ENCODE measurements at regions not wholly inside any gene's neighbourhood (a gene's known extent, or its start where the extent isn't known, plus 50 kb on each side); places are given as distances from the start of the nearest gene placed in this dataset.

DNA sequence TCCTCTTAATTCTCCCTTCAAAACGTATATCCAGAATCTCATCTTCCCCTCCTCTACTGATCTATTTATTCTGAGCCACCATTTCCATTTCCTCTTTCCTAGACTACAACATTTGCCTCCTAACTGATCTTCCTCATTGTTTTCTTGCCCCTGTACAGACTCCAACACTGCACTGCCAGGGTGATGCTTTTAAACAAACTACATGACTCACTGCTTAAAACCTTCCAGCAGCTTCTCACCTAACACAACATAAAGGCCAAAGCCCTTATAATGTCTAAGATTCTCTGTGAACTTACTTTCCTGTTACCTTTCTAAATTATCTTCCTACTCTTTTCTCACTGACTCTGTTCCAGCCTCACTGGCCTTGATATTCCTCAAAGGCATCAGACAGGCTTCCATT is 161.0 kb upstream of the HS3ST1 start:
- no TSS peak for BruUV-seq (replicated peaks)
- H3K27me3 Mint-ChIP-seq (ENCODE audit: insufficient read depth, unreplicated experiment): no peaks in the 10 kb centered on the region
- no peak for DNase-seq

DNA sequence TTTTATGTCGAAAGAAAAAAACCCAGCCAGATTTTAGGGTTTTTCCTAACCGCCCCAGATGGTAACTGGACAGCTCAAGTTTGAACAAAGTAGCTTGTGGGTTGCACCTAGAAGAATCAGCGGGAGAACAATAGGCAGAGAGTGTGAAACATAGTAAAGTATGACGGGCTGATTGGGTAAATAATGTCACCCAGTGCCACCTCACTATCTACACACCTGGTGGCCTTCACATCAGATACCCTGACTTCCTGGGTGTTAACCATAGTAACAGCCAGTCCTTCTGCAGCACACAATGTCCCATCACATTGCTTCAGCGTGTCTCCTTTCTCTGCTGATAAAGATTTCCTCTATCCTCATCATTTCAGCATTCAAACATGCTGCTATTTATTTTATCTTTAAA is 159.1 kb upstream of the HS3ST1 start:
- no peaks in the 10 kb centered on the region for H3K9me3 Mint-ChIP-seq (ENCODE audit: unreplicated experiment)
- no peak overlapping the region for H3K4me3 Mint-ChIP-seq (ENCODE audit: unreplicated experiment)
- TF ChIP-seq, protein P1, sequence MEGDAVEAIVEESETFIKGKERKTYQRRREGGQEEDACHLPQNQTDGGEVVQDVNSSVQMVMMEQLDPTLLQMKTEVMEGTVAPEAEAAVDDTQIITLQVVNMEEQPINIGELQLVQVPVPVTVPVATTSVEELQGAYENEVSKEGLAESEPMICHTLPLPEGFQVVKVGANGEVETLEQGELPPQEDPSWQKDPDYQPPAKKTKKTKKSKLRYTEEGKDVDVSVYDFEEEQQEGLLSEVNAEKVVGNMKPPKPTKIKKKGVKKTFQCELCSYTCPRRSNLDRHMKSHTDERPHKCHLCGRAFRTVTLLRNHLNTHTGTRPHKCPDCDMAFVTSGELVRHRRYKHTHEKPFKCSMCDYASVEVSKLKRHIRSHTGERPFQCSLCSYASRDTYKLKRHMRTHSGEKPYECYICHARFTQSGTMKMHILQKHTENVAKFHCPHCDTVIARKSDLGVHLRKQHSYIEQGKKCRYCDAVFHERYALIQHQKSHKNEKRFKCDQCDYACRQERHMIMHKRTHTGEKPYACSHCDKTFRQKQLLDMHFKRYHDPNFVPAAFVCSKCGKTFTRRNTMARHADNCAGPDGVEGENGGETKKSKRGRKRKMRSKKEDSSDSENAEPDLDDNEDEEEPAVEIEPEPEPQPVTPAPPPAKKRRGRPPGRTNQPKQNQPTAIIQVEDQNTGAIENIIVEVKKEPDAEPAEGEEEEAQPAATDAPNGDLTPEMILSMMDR (IDR thresholded peaks at IDR 0.05; ENCODE audit: insufficient read depth in 1 of 2, low read depth in 1 of 2, low read length in 1 of 2, severe bottlenecking in 1 of 2, unreplicated experiment in 1 of 2): no peak
- Histone ChIP-seq H3K4me3 (ENCODE audit: low read depth, low read length) (no peak overlapping the region), H3K4me1 (no peaks in the 10 kb centered on the region), H3K27me3 (replicated peaks; ENCODE audit: control insufficient read depth, insufficient read depth, low read length) (no peaks in the 10 kb centered on the region), H3K36me3 (ENCODE audit: control insufficient read depth, insufficient read depth, low read length) (no peaks in the 10 kb centered on the region), H3K9me3 (no peaks in the 10 kb centered on the region)
- ChIA-PET POLR2A (no interaction called here), CTCF (no interaction called here)
- H3K27ac Mint-ChIP-seq (ENCODE audit: unreplicated experiment): no peak overlapping the region
- intact Hi-C loops (cut with micrococcal nuclease; ENCODE audit: unreplicated experiment): no loop called here
- no peaks in the 10 kb centered on the region for H3K27me3 Mint-ChIP-seq (ENCODE audit: insufficient read depth, unreplicated experiment)
- H3K4me1 Mint-ChIP-seq (ENCODE audit: low read depth, unreplicated experiment): no peaks in the 10 kb centered on the region
- H3K36me3 Mint-ChIP-seq (ENCODE audit: insufficient read depth, unreplicated experiment): no peaks in the 10 kb centered on the region
- DNase-seq: no peak
- no TSS peak for BruUV-seq (replicated peaks)

More for the DNA sequence above, 161.0 kb upstream of the HS3ST1 start:
- Histone ChIP-seq H3K27me3 (replicated peaks; ENCODE audit: control insufficient read depth, insufficient read depth, low read length) (no peaks in the 10 kb centered on the region), H3K4me1 (no peaks in the 10 kb centered on the region), H3K4me3 (ENCODE audit: low read depth, low read length) (no peak overlapping the region), H3K36me3 (ENCODE audit: control insufficient read depth, insufficient read depth, low read length) (no peaks in the 10 kb centered on the region), H3K9me3 (no peaks in the 10 kb centered on the region)
- TF ChIP-seq, protein P1 (IDR thresholded peaks at IDR 0.05; ENCODE audit: insufficient read depth in 1 of 2, low read depth in 1 of 2, low read length in 1 of 2, severe bottlenecking in 1 of 2, unreplicated experiment in 1 of 2): no peak
- CTCF ChIA-PET: no interaction called here
- Mint-ChIP-seq H3K27ac (ENCODE audit: unreplicated experiment) (no peak overlapping the region), H3K4me1 (ENCODE audit: low read depth, unreplicated experiment) (no peaks in the 10 kb centered on the region), H3K4me3 (ENCODE audit: unreplicated experiment) (no peak overlapping the region), H3K36me3 (ENCODE audit: insufficient read depth, unreplicated experiment) (no peaks in the 10 kb centered on the region), H3K9me3 (ENCODE audit: unreplicated experiment) (no peaks in the 10 kb centered on the region)
- intact Hi-C loops (cut with micrococcal nuclease; ENCODE audit: unreplicated experiment): loop anchor here (10.0 kb wide), 1 partner anchor 125 kb away; no protein-coding TSS in a partner anchor
- POLR2A ChIA-PET: no interaction called here

DNA sequence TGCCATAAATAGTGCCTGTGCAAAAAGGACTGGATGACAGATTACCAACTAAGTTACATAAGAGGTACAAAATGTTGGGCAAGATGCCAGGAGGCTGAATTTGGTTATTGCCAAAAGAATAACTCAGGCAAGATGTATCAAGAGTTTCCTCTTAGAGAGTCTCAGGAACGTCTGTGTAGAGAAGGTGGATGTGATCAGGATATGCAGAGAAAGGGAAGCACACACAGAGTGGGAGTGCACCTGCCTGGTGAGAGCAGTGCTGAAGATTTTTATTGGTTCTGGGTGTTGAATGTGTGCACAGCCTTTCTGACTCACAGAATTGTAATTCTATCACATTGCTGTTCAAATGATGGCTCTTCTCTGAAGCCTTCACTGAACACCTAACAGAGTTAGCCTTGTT is 156.8 kb upstream of the HS3ST1 start:
- H3K27me3 ChIP-seq (replicated peaks; ENCODE audit: control insufficient read depth, insufficient read depth, low read length): no peaks in the 10 kb centered on the region
- no TSS peak for BruUV-seq (replicated peaks)
- intact Hi-C loops (cut with micrococcal nuclease; ENCODE audit: unreplicated experiment): no loop called here
- H3K4me3 ChIP-seq (ENCODE audit: low read depth, low read length): no peak overlapping the region
- Mint-ChIP-seq H3K27ac (ENCODE audit: unreplicated experiment) (no peak overlapping the region), H3K4me1 (ENCODE audit: low read depth, unreplicated experiment) (no peaks in the 10 kb centered on the region), H3K4me3 (ENCODE audit: unreplicated experiment) (no peak overlapping the region), H3K27me3 (ENCODE audit: insufficient read depth, unreplicated experiment) (no peaks in the 10 kb centered on the region), H3K36me3 (ENCODE audit: insufficient read depth, unreplicated experiment) (no peaks in the 10 kb centered on the region), H3K9me3 (ENCODE audit: unreplicated experiment) (peaks cover 15% of the 10 kb centered on the region)
- TF ChIP-seq, protein P1 (IDR thresholded peaks at IDR 0.05; ENCODE audit: insufficient read depth in 1 of 2, low read depth in 1 of 2, low read length in 1 of 2, severe bottlenecking in 1 of 2, unreplicated experiment in 1 of 2): no peak
- H3K36me3 ChIP-seq (ENCODE audit: control insufficient read depth, insufficient read depth, low read length): no peaks in the 10 kb centered on the region
- ChIA-PET CTCF (no interaction called here), POLR2A (no interaction called here)
- peak in 1 of 2 experiments; percentile 15 for DNase-seq
- no peaks in the 10 kb centered on the region for H3K4me1 ChIP-seq
- H3K9me3 ChIP-seq: no peaks in the 10 kb centered on the region

Data from Caco-2 (cell line).